HTR-8/SVneo (cell line): ENCODE measurements at regions not wholly inside any gene's neighbourhood (a gene's known extent, or its start where the extent isn't known, plus 50 kb on each side); places are given as distances from the start of the nearest gene placed in this dataset.
"Not testable (repeated sequence)": the region's sequence is repeated elsewhere in the genome, so short reads cannot be mapped to it uniquely, and the experiment has no call there.

ENCODE experiments used
- DNase-seq: peaks from one replicate; pipeline ENCODE4 v3.0.0; 2011; ENCODE audit warnings: low spot score, mixed read lengths; ENCODE audit not compliant: insufficient read length
- FAIRE-seq: peaks from 2 replicates; lab custom pipeline; 2011; peaks lifted over from hg19 to GRCh38; lab: Jason Lieb, UNC

GRCh38 chr4:112933790-112934189, 115.7 kb upstream of the ANK2 start:
- no peak for DNase-seq
- FAIRE-seq: no peak

DNA sequence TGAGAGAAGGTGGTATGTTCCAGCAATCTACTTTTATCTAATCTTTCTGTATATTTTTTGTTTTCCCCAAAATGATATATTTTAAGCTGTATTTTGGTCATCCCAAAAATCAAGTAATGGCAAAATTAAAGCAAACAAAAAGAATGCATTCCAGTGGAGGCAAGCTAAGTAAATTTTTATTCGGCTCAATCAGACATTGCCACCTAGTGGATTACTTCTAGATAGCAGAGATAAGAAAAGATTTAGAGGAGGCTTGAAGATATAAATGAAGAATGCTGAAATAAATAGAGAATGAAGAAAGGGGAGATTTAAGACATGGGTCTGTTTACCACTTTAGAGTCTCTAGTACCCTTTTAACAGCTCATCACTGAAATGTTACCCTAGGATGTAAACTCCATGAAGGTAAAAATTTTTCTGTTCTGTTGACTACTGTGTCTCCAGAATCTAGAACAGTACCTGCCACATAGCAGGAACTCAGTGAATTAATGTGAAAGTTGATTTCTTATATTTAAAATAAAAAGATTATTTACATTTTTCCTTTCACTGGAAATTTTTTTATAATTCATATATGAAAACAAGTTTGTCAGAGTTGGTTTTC, 110.9 kb upstream of the ANK2 start:
- DNase-seq (peak; percentile 19), FAIRE-seq (no peak)

- no peak for DNase-seq
- FAIRE-seq: no peak
Observed at GRCh38 chr4:112939901-112940300, 109.6 kb upstream of the ANK2 start.

DNA sequence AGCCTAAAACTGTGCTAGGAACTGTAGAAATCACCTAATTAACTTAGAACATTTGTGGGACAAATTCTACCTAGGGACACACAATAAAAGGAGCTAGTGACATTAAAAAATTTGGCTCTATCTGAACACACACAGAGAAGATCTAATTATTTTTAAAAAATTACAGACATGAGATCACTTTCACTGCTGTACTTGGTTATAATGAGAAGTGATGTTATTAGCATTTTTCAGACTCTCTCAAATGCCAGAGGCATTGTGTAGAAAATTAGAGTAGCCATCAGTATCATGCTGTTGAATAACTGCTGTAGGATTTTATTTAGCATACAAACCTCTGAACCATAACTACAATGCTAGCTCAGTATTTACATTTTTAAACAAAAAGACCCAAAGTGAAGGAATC, 109.1 kb upstream of the ANK2 start:
- FAIRE-seq (no peak), DNase-seq (no peak)

- FAIRE-seq: no peak
Observed at GRCh38 chr4:112942077-112942476, 107.4 kb upstream of the ANK2 start.

DNA sequence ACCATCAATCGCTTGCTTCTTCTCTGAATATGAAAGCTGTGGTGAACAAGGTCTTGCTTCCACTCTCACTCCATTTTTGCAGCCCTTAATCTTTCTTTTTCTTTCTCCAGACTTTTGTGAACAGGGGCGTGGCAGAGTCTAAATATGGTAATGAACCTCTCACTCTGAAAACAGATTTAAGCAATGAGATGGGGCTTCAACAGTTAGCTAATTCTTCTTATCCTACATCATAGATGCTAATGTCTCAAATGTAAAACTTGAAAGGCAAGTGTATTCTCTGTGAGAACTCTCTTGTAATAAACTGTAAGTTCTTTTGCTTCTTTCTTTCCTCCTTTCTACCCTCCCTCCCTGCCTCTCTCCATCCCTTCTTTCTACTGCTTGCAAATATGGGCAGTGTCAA, 106.5 kb upstream of the ANK2 start:
- DNase-seq (no peak), FAIRE-seq (no peak)

More at GRCh38 chr4:112942077-112942476, 107.4 kb upstream of the ANK2 start:
- no peak for DNase-seq

- FAIRE-seq: no peak
- DNase-seq: no peak
Observed at GRCh38 chr4:112944006-112944405, 105.4 kb upstream of the ANK2 start.

DNA sequence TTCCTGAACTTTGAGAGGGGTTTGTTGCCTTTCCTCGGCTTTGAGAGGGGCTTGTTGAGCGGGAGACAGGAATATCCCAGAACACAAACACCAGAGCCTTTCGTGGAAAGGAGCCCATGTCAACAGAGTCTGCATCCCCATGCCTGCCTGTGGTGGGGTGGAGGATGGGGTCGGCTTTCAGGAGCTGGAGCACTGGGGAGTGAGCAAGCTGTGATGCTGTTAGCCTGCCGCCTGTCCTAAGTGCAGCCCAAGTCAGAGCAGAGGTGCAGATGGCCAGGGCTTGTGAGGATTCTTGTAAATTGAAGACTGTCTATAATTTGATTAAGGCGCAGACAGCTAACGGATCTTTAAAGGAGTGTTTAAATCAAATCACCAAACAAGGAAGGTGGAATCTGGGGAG, 103.3 kb upstream of the ANK2 start:
- DNase-seq: no peak
- FAIRE-seq: no peak

DNA sequence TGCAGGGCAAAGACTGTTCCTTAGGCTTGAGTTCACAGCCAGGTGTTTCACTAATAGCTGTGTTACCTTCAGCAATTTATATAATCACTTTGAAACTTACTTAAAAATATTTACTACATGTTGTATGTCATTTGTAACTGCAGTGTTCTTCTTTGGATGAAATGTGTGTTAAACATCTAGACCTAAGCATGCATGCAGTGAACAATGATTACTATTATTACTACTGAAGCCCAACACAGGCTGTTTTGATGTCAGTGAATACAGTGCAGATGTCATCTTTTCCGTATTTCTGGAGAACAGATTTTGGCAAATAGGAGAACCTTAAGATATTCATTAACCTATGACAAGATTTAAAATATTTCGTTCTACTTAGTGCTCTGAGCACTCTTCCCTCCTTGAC, 101.8 kb upstream of the ANK2 start:
- DNase-seq: no peak
- FAIRE-seq: no peak

GRCh38 chr4:112951362-112952312, 97.8 kb upstream of the ANK2 start:
- DNase-seq: peak; percentile 12
- FAIRE-seq: no peak

DNA sequence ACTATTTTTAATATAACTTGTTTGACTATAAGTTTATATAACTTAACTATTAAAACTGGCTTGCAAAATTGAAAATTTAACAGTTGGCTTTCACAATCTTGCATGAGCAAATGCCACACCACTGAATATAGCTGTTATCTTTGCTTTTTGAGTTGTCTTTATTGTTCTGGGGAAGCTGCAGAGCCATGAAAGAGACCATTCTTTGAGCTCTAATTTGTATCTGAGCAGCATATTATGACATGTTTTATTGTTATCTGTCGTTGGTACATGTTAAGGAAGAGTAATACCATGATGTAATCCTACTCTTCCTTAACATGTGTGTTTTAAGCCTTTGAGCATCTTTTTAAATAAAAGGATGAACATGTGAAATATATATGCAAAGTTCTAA, 97.1 kb upstream of the ANK2 start:
- no peak for FAIRE-seq
- DNase-seq: no peak

DNA sequence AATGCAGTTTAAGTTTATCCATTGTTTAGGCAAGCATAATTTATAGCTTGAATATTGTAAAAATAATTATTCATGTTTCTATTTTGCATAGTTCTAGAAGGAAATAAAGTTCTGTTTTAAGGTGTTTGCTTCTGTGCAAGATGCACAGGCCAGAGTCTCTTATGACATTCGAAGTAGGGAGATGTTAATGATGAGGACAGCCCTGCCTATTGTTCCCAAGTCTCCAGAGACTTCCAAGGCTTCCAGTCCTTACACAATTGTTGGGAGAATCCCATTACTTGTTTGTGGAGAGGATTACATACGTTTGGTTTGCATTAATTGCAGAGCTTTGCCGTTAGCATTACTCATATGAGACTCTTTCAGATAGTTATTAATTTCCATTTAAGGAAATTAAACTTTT, 96.2 kb upstream of the ANK2 start:
- DNase-seq (no peak), FAIRE-seq (no peak)

GRCh38 chr4:112954286-112954685, 95.2 kb upstream of the ANK2 start:
- FAIRE-seq (no peak), DNase-seq (no peak)

GRCh38 chr4:112956484-112956896, 93.0 kb upstream of the ANK2 start:
- DNase-seq (no peak), FAIRE-seq (no peak)

GRCh38 chr4:112957764-112958163, 91.7 kb upstream of the ANK2 start:
- not testable (repeated sequence) for FAIRE-seq, DNase-seq

GRCh38 chr4:112966701-112967488, 82.6 kb upstream of the ANK2 start:
- DNase-seq: no peak
- FAIRE-seq: no peak

GRCh38 chr4:112968451-112969159, 80.8 kb upstream of the ANK2 start:
- no peak for FAIRE-seq
- DNase-seq: no peak

GRCh38 chr4:112970903-112971302, 78.5 kb upstream of the ANK2 start:
- FAIRE-seq: no peak
- DNase-seq: no peak

- FAIRE-seq: no peak
- DNase-seq: no peak
Observed at GRCh38 chr4:112973750-112974251, 75.7 kb upstream of the ANK2 start.
